ENCODE measurements at regions not wholly inside any gene's neighbourhood (a gene's known extent, or its start where the extent isn't known, plus 50 kb on each side); places are given as distances from the start of the nearest gene placed in this dataset.

DNA sequence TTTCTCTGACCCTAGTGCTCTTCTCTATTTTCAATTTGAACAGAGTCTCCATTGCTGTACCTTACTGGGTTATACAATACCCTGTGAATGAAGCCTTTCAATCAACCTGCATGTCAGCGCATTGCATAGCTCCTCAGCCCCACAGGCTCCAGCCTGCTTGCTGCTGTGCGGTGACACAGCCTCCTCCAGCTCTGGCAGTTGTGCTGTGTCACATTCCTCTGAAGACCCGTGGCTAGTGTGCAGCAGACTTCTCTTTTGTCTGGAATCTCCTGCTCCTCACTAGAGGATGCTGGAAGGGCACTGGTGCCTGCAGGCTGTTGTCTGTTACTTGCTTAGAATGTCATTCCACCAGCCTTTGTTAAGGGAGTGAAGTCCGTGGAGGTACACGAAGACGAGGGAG lies 390.1 kb upstream of the B3GAT1 start:
- TF ChIP-seq, protein P1, sequence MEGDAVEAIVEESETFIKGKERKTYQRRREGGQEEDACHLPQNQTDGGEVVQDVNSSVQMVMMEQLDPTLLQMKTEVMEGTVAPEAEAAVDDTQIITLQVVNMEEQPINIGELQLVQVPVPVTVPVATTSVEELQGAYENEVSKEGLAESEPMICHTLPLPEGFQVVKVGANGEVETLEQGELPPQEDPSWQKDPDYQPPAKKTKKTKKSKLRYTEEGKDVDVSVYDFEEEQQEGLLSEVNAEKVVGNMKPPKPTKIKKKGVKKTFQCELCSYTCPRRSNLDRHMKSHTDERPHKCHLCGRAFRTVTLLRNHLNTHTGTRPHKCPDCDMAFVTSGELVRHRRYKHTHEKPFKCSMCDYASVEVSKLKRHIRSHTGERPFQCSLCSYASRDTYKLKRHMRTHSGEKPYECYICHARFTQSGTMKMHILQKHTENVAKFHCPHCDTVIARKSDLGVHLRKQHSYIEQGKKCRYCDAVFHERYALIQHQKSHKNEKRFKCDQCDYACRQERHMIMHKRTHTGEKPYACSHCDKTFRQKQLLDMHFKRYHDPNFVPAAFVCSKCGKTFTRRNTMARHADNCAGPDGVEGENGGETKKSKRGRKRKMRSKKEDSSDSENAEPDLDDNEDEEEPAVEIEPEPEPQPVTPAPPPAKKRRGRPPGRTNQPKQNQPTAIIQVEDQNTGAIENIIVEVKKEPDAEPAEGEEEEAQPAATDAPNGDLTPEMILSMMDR (IDR thresholded peaks at IDR 0.05; ENCODE audit: extremely low read depth, insufficient read depth, missing control alignments): no peak
- no peak for DNase-seq (ENCODE audit: low spot score)

DNA sequence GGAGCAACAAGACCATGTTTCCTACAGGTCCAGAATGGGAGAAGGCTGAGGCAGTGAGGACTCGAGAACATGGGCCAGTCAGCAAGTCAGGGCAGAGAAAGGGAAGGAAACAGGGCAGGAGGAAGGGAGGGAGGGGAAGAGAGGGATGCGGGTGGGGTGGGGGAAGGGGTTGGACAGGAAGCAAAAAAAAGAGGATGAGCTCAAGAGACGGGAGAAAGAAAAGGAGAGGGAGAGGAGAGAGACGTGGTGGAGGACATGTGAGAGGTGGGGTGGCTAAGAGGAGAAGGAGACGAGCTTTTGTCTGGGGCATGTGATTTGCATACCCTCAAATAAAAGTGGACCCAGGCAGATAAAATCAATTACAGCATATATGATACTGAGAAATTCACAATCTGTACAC lies 389.5 kb upstream of the B3GAT1 start:
- no peak for DNase-seq (ENCODE audit: low spot score)
- TF ChIP-seq, protein P1 (IDR thresholded peaks at IDR 0.05; ENCODE audit: extremely low read depth, insufficient read depth, missing control alignments): no peak
- in situ Hi-C loops (cut with MboI; ENCODE audit: low pct_unique_long_range_greater_than_20kb, low sequenced_read_pairs, unreplicated experiment): no loop called here

More for the DNA sequence above, 390.1 kb upstream of the B3GAT1 start:
- in situ Hi-C loops (cut with MboI; ENCODE audit: low pct_unique_long_range_greater_than_20kb, low sequenced_read_pairs, unreplicated experiment): no loop called here

DNA sequence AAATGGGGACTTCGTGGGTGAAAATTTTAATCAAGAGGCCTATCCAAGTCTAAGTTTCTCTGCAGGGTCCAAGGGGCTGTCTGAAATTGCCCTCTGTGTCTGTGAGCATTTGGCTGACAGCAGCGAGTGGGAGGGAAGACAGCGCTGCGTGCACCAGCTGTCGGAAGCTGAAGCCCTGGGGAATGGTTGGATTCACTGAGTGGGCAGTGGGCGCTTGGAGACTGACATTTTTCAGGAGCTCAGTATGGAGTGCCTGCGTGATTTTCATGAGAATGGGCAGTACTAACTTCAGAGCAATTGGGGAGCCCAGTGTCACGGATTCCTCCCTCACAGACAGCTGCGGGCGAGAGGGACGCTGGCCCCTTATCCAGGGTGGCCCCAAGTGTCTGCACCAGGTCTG lies 388.8 kb upstream of the B3GAT1 start:
- in situ Hi-C loops (cut with MboI; ENCODE audit: low pct_unique_long_range_greater_than_20kb, low sequenced_read_pairs, unreplicated experiment): no loop called here
- TF ChIP-seq, protein P1 (IDR thresholded peaks at IDR 0.05; ENCODE audit: extremely low read depth, insufficient read depth, missing control alignments): no peak
- no peak for DNase-seq (ENCODE audit: low spot score)

DNA sequence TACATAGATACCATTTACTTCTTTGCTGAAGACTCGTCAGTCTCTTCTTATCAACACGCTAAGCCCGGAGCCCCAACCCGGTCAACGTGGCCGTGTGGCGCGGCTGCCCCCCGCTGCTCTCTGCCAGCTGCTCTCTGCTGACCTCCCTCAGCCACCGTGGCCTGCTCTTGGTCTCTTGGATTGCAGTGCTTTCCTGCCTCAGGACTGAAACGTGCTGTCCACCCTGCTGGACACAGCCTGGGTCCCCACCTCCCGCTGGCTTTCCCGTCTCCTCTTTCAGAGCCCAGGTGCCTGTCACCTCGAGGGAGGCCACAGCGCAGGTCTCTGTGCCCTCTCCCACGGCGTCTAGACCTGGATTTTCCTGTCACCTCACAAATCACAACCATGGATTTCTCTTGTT lies 388.1 kb upstream of the B3GAT1 start:
- in situ Hi-C loops (cut with MboI; ENCODE audit: low pct_unique_long_range_greater_than_20kb, low sequenced_read_pairs, unreplicated experiment): no loop called here
- no peak for DNase-seq (ENCODE audit: low spot score)
- TF ChIP-seq, protein P1 (IDR thresholded peaks at IDR 0.05; ENCODE audit: extremely low read depth, insufficient read depth, missing control alignments): no peak

DNA sequence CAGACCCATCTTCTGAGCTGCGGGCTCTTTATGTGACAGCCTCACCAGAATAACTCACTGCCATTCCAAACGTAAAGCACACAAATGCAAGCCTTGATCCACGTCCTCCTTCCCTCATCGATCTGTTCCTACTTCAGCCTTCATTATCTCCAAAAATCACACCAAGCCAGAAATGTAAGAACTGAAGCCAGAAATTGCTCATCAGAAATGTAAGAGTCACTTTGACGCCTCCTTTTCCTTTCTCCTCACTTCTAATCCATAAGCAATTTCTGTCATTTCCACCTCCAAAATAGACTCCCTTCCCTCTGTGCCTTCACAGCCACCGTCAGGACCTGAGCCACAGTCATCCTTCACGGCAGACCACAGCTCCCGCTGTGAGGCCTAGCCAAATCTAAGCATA lies 387.3 kb upstream of the B3GAT1 start:
- no peak for DNase-seq (ENCODE audit: low spot score)
- TF ChIP-seq, protein P1 (IDR thresholded peaks at IDR 0.05; ENCODE audit: extremely low read depth, insufficient read depth, missing control alignments): no peak
- in situ Hi-C loops (cut with MboI; ENCODE audit: low pct_unique_long_range_greater_than_20kb, low sequenced_read_pairs, unreplicated experiment): no loop called here

DNA sequence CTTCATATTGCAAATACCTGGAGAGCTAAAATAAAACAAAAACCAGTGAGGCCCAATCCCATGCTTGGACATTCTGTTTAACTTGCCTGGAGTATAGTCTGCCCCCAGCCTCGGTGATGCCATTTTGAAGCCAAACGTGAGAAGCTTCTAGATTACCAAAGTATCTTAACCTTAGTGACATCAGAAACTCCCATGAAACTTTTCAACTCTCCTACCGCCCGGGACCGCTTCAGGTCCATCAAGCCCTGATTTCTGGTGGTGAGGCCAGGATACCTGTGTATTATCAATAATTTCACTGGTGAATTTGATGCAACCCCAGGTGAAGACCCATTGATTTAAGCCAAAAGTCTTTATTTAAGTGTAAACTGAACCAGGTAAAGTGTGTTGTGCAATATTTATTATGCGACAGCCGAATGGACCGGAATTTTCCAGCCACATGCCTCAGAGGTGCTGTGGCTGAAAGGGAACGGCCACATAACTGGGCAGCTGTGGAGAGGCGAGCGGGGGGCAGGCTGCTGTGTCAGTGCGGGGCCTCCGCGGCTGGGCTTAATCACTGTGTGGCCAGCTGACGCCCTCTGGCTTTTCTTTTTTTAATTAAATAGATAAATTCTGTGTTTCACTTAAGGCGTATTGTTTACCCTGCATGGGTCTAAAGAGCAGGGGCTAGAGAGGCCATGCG lies 385.5 kb upstream of the B3GAT1 start:
- no peak for DNase-seq (ENCODE audit: low spot score)
- in situ Hi-C loops (cut with MboI; ENCODE audit: low pct_unique_long_range_greater_than_20kb, low sequenced_read_pairs, unreplicated experiment): no loop called here
- TF ChIP-seq, protein P1 (IDR thresholded peaks at IDR 0.05; ENCODE audit: extremely low read depth, insufficient read depth, missing control alignments): no peak
